ENCODE measurements at regions not wholly inside any gene's neighbourhood (a gene's known extent, or its start where the extent isn't known, plus 50 kb on each side); places are given as distances from the start of the nearest gene placed in this dataset.

DNA sequence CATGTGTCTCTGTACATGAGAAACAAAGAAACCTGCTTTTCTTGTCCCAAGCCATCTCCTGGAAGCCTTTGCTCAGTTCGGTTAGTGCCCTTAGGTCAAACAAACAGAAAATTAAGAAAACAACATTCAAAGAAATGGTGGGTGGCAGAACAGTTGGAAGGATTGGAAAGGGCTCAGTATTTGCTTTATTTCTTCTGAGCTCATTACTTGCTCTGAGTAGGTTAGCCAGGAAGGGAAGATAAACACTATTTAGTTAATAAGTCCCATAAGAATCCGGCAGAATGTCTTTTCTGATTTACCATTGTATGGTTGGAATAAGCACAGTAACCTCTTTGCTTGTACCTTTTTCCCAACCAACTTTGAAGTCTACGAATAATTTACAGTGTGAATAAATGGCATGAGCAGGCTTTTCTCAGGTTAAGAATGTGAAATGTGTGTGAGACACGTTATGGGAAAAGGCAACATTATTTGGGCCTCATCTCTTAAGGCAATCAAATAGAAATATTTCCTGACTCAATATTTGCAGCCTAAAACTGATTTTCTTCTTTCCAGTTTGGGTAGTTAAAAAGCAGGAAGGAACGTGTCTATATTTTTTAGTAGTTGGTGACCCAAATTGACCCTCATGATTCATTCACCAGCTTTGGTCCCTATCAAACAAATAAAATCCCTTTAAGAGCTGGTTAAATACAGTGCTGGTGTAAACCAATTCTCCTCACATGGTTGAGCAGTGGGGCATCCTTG lies 158.5 kb downstream of the DKK1 start:
- TF ChIP-seq, protein P1, sequence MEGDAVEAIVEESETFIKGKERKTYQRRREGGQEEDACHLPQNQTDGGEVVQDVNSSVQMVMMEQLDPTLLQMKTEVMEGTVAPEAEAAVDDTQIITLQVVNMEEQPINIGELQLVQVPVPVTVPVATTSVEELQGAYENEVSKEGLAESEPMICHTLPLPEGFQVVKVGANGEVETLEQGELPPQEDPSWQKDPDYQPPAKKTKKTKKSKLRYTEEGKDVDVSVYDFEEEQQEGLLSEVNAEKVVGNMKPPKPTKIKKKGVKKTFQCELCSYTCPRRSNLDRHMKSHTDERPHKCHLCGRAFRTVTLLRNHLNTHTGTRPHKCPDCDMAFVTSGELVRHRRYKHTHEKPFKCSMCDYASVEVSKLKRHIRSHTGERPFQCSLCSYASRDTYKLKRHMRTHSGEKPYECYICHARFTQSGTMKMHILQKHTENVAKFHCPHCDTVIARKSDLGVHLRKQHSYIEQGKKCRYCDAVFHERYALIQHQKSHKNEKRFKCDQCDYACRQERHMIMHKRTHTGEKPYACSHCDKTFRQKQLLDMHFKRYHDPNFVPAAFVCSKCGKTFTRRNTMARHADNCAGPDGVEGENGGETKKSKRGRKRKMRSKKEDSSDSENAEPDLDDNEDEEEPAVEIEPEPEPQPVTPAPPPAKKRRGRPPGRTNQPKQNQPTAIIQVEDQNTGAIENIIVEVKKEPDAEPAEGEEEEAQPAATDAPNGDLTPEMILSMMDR (IDR thresholded peaks at IDR 0.05): no peak
- TF ChIP-seq POLR2A (IDR thresholded peaks at IDR 0.05) (no peak), EP300 (IDR thresholded peaks at IDR 0.05) (no peak)
